ENCODE measurements at regions not wholly inside any gene's neighbourhood (a gene's known extent, or its start where the extent isn't known, plus 50 kb on each side); places are given as distances from the start of the nearest gene placed in this dataset.

DNA sequence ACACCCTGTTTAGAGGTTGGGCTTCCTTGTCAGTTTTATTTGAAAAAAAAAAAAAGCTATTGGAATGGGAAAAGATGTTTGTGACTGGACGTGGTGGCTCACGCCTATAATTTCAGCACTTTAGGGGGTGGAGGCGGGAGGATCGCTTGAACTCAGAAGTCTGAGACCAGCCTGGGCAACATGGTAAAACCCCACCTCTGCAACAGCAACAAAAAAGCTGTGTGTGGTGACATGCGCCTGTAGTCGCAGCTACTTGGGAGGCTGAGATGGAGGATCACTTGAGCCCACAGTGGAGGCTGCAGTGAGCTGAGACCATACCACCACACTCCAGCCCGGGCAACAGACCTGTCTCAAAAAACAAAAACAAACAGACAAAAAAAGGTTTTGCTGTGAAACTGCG is 66.1 kb upstream of the SIAH1 start:
- no peak for TF ChIP-seq POLR2A (IDR thresholded peaks at IDR 0.05)
- TF ChIP-seq, protein P1, sequence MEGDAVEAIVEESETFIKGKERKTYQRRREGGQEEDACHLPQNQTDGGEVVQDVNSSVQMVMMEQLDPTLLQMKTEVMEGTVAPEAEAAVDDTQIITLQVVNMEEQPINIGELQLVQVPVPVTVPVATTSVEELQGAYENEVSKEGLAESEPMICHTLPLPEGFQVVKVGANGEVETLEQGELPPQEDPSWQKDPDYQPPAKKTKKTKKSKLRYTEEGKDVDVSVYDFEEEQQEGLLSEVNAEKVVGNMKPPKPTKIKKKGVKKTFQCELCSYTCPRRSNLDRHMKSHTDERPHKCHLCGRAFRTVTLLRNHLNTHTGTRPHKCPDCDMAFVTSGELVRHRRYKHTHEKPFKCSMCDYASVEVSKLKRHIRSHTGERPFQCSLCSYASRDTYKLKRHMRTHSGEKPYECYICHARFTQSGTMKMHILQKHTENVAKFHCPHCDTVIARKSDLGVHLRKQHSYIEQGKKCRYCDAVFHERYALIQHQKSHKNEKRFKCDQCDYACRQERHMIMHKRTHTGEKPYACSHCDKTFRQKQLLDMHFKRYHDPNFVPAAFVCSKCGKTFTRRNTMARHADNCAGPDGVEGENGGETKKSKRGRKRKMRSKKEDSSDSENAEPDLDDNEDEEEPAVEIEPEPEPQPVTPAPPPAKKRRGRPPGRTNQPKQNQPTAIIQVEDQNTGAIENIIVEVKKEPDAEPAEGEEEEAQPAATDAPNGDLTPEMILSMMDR (IDR thresholded peaks at IDR 0.05): no peak

Data from testis (tissue), 2 donors.